ENCODE measurements at regions not wholly inside any gene's neighbourhood (a gene's known extent, or its start where the extent isn't known, plus 50 kb on each side); places are given as distances from the start of the nearest gene placed in this dataset.
"Not testable (repeated sequence)": the region's sequence is repeated elsewhere in the genome, so short reads cannot be mapped to it uniquely, and the experiment has no call there.

GRCh38 chr11:72525466-72525865 is 91.1 kb upstream of the CLPB start:
- Mint-ChIP-seq H3K9me3 (no peaks in the 10 kb centered on the region), H3K4me3 (ENCODE audit: low read depth) (no peak overlapping the region), H3K27ac (no peak overlapping the region), H3K36me3 (ENCODE audit: low read depth) (no peaks in the 10 kb centered on the region), H3K4me1 (ENCODE audit: low read depth) (peaks cover 11% of the 10 kb centered on the region), H3K27me3 (ENCODE audit: low read depth) (peaks cover 24% of the 10 kb centered on the region)
- no peak for DNase-seq (ENCODE audit: low spot score)
- intact Hi-C loops (cut with micrococcal nuclease), result loop anchor here (10.0 kb wide), 1 partner anchor 449 kb away; no protein-coding TSS in a partner anchor

- Mint-ChIP-seq H3K4me3 (ENCODE audit: low read depth) (no peak overlapping the region), H3K27ac (no peak overlapping the region)
- intact Hi-C loops (cut with micrococcal nuclease), result loop anchor here (10.0 kb wide), 1 partner anchor 450 kb away; no protein-coding TSS in a partner anchor
Observed at GRCh38 chr11:72524711-72525110, 90.4 kb upstream of the CLPB start.

GRCh38 chr11:72523991-72524390 is 89.7 kb upstream of the CLPB start:
- H3K27ac Mint-ChIP-seq, result no peak overlapping the region
- no peak for DNase-seq (ENCODE audit: low spot score)
- H3K4me1 Mint-ChIP-seq (ENCODE audit: low read depth), result peaks cover 24% of the 10 kb centered on the region
- no peaks in the 10 kb centered on the region for H3K36me3 Mint-ChIP-seq (ENCODE audit: low read depth)
- H3K9me3 Mint-ChIP-seq, result no peaks in the 10 kb centered on the region
- H3K27me3 Mint-ChIP-seq (ENCODE audit: low read depth), result peaks cover 14% of the 10 kb centered on the region
- intact Hi-C loops (cut with micrococcal nuclease), result loop anchor here (10.0 kb wide), 1 partner anchor 451 kb away; no protein-coding TSS in a partner anchor
- H3K4me3 Mint-ChIP-seq (ENCODE audit: low read depth), result no peak overlapping the region

More at GRCh38 chr11:72524711-72525110, 90.4 kb upstream of the CLPB start:
- peaks cover 17% of the 10 kb centered on the region for H3K4me1 Mint-ChIP-seq (ENCODE audit: low read depth)
- H3K36me3 Mint-ChIP-seq (ENCODE audit: low read depth), result no peaks in the 10 kb centered on the region
- H3K9me3 Mint-ChIP-seq, result no peaks in the 10 kb centered on the region
- H3K27me3 Mint-ChIP-seq (ENCODE audit: low read depth), result peaks cover 19% of the 10 kb centered on the region
- DNase-seq (ENCODE audit: low spot score), result no peak

GRCh38 chr11:72522186-72522585 is 87.9 kb upstream of the CLPB start:
- H3K9me3 Mint-ChIP-seq, result no peaks in the 10 kb centered on the region
- no peak overlapping the region for H3K27ac Mint-ChIP-seq
- H3K36me3 Mint-ChIP-seq (ENCODE audit: low read depth), result no peaks in the 10 kb centered on the region
- no peak overlapping the region for H3K4me3 Mint-ChIP-seq (ENCODE audit: low read depth)
- DNase-seq (ENCODE audit: low spot score), result no peak
- H3K27me3 Mint-ChIP-seq (ENCODE audit: low read depth), result peaks cover 14% of the 10 kb centered on the region
- H3K4me1 Mint-ChIP-seq (ENCODE audit: low read depth), result peaks cover 25% of the 10 kb centered on the region
- intact Hi-C loops (cut with micrococcal nuclease), result loop anchor here (10.0 kb wide), 1 partner anchor 453 kb away; no protein-coding TSS in a partner anchor

GRCh38 chr11:72521664-72522063 is 87.3 kb upstream of the CLPB start:
- intact Hi-C loops (cut with micrococcal nuclease), result loop anchor here (10.0 kb wide), 1 partner anchor 453 kb away; no protein-coding TSS in a partner anchor
- Mint-ChIP-seq H3K27me3 (ENCODE audit: low read depth) (peaks cover 19% of the 10 kb centered on the region), H3K4me1 (ENCODE audit: low read depth) (peaks cover 25% of the 10 kb centered on the region), H3K36me3 (ENCODE audit: low read depth) (no peaks in the 10 kb centered on the region), H3K4me3 (ENCODE audit: low read depth) (no peak overlapping the region), H3K27ac (no peak overlapping the region), H3K9me3 (no peaks in the 10 kb centered on the region)
- no peak for DNase-seq (ENCODE audit: low spot score)

- H3K36me3 Mint-ChIP-seq (ENCODE audit: low read depth), result no peaks in the 10 kb centered on the region
- H3K4me3 Mint-ChIP-seq (ENCODE audit: low read depth), result no peak overlapping the region
- intact Hi-C loops (cut with micrococcal nuclease), result loop anchor here (10.0 kb wide), 1 partner anchor 454 kb away; no protein-coding TSS in a partner anchor
- peaks cover 4% of the 10 kb centered on the region for H3K9me3 Mint-ChIP-seq
- peaks cover 25% of the 10 kb centered on the region for H3K4me1 Mint-ChIP-seq (ENCODE audit: low read depth)
- DNase-seq (ENCODE audit: low spot score), result no peak
- H3K27me3 Mint-ChIP-seq (ENCODE audit: low read depth), result peaks cover 22% of the 10 kb centered on the region
- no peak overlapping the region for H3K27ac Mint-ChIP-seq
Observed at GRCh38 chr11:72520815-72521214, 86.5 kb upstream of the CLPB start.

- peaks cover 27% of the 10 kb centered on the region for H3K27me3 Mint-ChIP-seq (ENCODE audit: low read depth)
- H3K27ac Mint-ChIP-seq, result peak overlapping the region; percentile 50
- intact Hi-C loops (cut with micrococcal nuclease), result loop anchor here (5.0 to 10.0 kb wide), 2 partner anchors 38 to 455 kb away; no protein-coding TSS in a partner anchor
- peaks cover 23% of the 10 kb centered on the region for H3K4me1 Mint-ChIP-seq (ENCODE audit: low read depth)
- peak; percentile 27 for DNase-seq (ENCODE audit: low spot score)
- H3K36me3 Mint-ChIP-seq (ENCODE audit: low read depth); H3K9me3 Mint-ChIP-seq: not testable (repeated sequence)
- peak overlapping the region; percentile 63 for H3K4me3 Mint-ChIP-seq (ENCODE audit: low read depth)
Observed at GRCh38 chr11:72519882-72520281, 85.6 kb upstream of the CLPB start.

- Mint-ChIP-seq H3K4me1 (ENCODE audit: low read depth) (peaks cover 23% of the 10 kb centered on the region), H3K36me3 (ENCODE audit: low read depth) (no peaks in the 10 kb centered on the region), H3K9me3 (peaks cover 10% of the 10 kb centered on the region), H3K27me3 (ENCODE audit: low read depth) (peaks cover 29% of the 10 kb centered on the region), H3K27ac (peak overlapping the region; percentile 50), H3K4me3 (ENCODE audit: low read depth) (peak overlapping the region; percentile 63)
- peak; percentile 11 for DNase-seq (ENCODE audit: low spot score)
- intact Hi-C loops (cut with micrococcal nuclease), result loop anchor here (5.0 kb wide), 1 partner anchor 37 kb away; no protein-coding TSS in a partner anchor
Observed at GRCh38 chr11:72519220-72519881, 85.0 kb upstream of the CLPB start.

- Mint-ChIP-seq H3K27me3 (ENCODE audit: low read depth) (peaks cover 18% of the 10 kb centered on the region), H3K4me3 (ENCODE audit: low read depth) (no peak overlapping the region), H3K9me3 (peaks cover 41% of the 10 kb centered on the region), H3K36me3 (ENCODE audit: low read depth) (peaks cover 7% of the 10 kb centered on the region), H3K27ac (no peak overlapping the region), H3K4me1 (ENCODE audit: low read depth) (peaks cover 4% of the 10 kb centered on the region)
- intact Hi-C loops (cut with micrococcal nuclease), result no loop called here
- DNase-seq (ENCODE audit: low spot score), result no peak
Observed at GRCh38 chr11:72514331-72514730, 80.0 kb upstream of the CLPB start.

- H3K27ac Mint-ChIP-seq, result no peak overlapping the region
- peaks cover 7% of the 10 kb centered on the region for H3K36me3 Mint-ChIP-seq (ENCODE audit: low read depth)
- no peak overlapping the region for H3K4me3 Mint-ChIP-seq (ENCODE audit: low read depth)
- DNase-seq (ENCODE audit: low spot score), result no peak
- peaks cover 41% of the 10 kb centered on the region for H3K9me3 Mint-ChIP-seq
- no peaks in the 10 kb centered on the region for H3K4me1 Mint-ChIP-seq (ENCODE audit: low read depth)
- intact Hi-C loops (cut with micrococcal nuclease), result no loop called here
- H3K27me3 Mint-ChIP-seq (ENCODE audit: low read depth), result peaks cover 18% of the 10 kb centered on the region
Observed at GRCh38 chr11:72513411-72513810, 79.1 kb upstream of the CLPB start.

- no peak overlapping the region for H3K4me3 Mint-ChIP-seq (ENCODE audit: low read depth)
- no peaks in the 10 kb centered on the region for H3K4me1 Mint-ChIP-seq (ENCODE audit: low read depth)
- no peak for DNase-seq (ENCODE audit: low spot score)
- H3K9me3 Mint-ChIP-seq, result peaks cover 41% of the 10 kb centered on the region
- no peak overlapping the region for H3K27ac Mint-ChIP-seq
- intact Hi-C loops (cut with micrococcal nuclease), result no loop called here
- peaks cover 18% of the 10 kb centered on the region for H3K27me3 Mint-ChIP-seq (ENCODE audit: low read depth)
- peaks cover 7% of the 10 kb centered on the region for H3K36me3 Mint-ChIP-seq (ENCODE audit: low read depth)
Observed at GRCh38 chr11:72512956-72513355, 78.6 kb upstream of the CLPB start.

- no peak for DNase-seq (ENCODE audit: low spot score)
- no peaks in the 10 kb centered on the region for H3K4me1 Mint-ChIP-seq (ENCODE audit: low read depth)
- no peak overlapping the region for H3K4me3 Mint-ChIP-seq (ENCODE audit: low read depth)
- peaks cover 40% of the 10 kb centered on the region for H3K9me3 Mint-ChIP-seq
- H3K36me3 Mint-ChIP-seq (ENCODE audit: low read depth), result peaks cover 7% of the 10 kb centered on the region
- intact Hi-C loops (cut with micrococcal nuclease), result no loop called here
- H3K27ac Mint-ChIP-seq, result no peak overlapping the region
- peaks cover 13% of the 10 kb centered on the region for H3K27me3 Mint-ChIP-seq (ENCODE audit: low read depth)
Observed at GRCh38 chr11:72511393-72512047, 77.2 kb upstream of the CLPB start.

- peaks cover 44% of the 10 kb centered on the region for H3K9me3 Mint-ChIP-seq
- no peak overlapping the region for H3K27ac Mint-ChIP-seq
- no peak overlapping the region for H3K4me3 Mint-ChIP-seq (ENCODE audit: low read depth)
- H3K4me1 Mint-ChIP-seq (ENCODE audit: low read depth), result no peaks in the 10 kb centered on the region
- DNase-seq (ENCODE audit: low spot score), result no peak
- peaks cover 7% of the 10 kb centered on the region for H3K36me3 Mint-ChIP-seq (ENCODE audit: low read depth)
- intact Hi-C loops (cut with micrococcal nuclease), result no loop called here
- peaks cover 14% of the 10 kb centered on the region for H3K27me3 Mint-ChIP-seq (ENCODE audit: low read depth)
Observed at GRCh38 chr11:72507050-72507449, 72.7 kb upstream of the CLPB start.

Measured in activated T-helper 2 cell treated with anti-CD3 and anti-CD28 coated beads, Interferon-gamma antibody, Interleukin-2, Interleukin-4, amounts not matched to agents 10 μg/mL and 5 μg/mL and 100 μg/mL, durations not matched to agents 14 hours and 24 hours and 36 hours (primary cell).